NCI-H146 (cell line): ENCODE measurements at regions not wholly inside any gene's neighbourhood (a gene's known extent, or its start where the extent isn't known, plus 50 kb on each side); places are given as distances from the start of the nearest gene placed in this dataset.

Experiments
- DNase-seq: peaks from one replicate; lab custom pipeline; 2025; lab: John Stamatoyannopoulos, UW

DNA sequence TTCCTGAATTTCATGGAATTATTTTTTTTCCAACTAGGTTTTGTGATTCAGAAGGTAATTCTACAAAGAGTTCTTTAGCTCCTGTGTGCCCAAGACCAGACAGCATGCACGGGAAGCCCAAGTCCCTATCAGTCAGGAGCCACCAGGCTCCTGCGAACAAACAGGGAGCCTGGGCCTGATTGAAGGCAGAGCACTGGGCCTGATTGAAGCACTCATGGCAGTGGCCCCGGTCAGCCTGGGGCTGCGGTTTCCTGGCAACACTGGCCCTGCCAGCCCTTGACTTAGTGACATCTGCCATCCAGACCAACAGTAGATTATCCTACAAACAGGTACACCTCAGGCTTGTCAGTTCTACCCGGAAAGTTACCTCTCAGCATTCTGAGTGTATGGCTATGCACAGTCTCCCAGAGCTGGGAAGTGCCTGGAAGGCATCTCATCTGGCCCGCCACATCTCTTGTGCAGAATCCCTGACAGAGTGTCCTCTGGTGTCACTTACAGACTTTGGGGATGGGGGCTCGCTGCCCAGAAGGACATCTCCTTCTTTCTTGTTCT is 133.8 kb downstream of the VEGFA start:
- no peak for DNase-seq

DNA sequence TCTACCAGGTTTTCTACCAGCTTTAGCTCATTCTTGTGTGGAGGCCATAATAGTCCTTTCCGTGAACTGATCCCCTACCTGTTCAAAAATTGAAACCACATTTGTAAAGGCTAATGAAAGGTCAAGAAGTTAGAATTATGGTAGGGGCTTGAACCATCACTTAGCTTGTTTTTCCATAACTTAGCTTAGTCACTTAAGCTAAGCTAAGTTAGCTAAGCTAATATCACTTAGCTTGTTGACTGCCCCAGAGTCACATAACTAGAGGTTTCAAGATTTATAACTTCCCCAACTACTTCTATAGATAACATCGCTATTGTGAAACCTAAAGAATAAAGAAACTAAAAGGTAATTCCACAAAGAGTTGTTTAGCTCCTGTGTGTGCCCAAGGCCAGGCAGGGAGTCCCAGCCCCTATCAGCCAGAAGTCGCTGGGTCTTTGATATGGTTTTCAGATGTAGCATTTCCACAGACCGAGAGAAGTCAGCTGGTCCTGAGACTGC is 131.8 kb downstream of the VEGFA start:
- no peak for DNase-seq

DNA sequence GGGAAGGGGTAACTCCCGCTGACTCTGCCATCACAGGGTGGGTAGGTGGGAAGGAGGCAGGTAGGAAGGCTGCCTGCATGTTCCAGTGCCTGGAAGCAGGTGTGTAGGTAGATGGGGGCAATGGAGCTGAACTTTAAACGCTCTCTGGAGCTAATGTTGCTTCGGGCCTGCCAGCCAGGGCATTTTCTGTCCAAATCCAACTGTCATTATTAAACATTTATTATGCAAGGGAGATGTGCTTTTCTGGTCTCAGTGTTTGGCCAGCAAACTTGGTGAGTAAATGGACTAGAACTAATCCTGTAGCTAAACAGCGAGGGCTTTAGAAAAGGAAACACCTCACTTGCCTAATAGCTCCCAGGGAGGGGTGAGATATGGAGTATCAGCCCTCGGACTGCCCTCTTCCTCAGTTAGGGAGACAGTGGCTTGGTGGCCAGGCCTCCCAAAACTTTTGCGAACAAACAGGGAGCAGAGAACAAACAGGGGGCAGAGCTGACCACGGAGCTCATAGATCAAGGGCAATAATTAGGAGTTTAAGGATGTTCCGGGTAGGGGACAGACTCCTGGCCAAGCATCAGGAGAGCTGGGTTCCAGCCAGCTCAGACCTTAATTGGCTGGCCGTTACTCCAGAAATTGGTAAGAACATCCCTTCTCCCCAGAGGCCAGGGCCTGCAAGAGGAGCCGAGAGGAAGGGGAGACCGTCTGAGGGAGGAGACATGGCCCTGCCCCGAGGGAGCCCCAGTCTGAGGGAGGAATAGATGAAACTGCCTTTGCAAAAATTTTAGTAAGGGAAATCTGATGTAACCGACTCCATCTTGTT is 131.1 kb downstream of the VEGFA start:
- peak; percentile 35 for DNase-seq

DNA sequence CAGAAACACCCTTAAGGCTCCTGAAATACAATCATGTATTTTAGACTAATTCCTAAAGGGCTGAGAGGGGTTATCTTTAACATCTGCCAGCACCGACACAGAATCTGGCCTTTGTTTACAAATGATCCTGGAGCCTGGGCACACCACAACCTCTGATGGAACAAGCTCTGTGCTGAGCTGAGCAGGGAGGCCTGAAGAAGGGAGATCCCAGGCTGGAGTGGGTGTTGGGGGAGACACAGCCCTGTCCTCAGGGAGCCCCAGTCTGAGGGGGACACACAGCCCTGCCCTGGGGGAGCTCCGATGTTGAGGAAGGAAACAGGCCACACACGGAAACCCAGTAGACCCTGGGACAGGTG is 130.5 kb downstream of the VEGFA start:
- DNase-seq = no peak

DNA sequence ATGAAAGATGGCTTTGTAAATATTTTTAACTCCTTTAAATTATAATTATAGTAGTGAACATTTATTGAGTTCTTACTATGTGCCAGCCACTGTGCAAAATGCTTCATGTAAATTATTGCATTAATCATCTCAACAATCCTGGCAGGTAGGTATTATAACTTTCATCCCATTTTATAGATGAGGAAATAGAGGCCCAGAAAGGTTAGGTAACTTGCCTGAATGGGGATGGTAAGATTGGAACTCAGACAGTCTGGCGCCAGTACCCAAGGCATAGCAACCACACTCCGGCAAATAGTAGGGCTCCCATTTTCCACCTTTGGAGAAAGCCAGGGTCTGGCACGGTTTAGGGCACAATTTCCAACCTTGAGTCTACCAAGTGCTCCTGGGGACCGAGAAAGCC is 129.8 kb downstream of the VEGFA start:
- no peak for DNase-seq

DNA sequence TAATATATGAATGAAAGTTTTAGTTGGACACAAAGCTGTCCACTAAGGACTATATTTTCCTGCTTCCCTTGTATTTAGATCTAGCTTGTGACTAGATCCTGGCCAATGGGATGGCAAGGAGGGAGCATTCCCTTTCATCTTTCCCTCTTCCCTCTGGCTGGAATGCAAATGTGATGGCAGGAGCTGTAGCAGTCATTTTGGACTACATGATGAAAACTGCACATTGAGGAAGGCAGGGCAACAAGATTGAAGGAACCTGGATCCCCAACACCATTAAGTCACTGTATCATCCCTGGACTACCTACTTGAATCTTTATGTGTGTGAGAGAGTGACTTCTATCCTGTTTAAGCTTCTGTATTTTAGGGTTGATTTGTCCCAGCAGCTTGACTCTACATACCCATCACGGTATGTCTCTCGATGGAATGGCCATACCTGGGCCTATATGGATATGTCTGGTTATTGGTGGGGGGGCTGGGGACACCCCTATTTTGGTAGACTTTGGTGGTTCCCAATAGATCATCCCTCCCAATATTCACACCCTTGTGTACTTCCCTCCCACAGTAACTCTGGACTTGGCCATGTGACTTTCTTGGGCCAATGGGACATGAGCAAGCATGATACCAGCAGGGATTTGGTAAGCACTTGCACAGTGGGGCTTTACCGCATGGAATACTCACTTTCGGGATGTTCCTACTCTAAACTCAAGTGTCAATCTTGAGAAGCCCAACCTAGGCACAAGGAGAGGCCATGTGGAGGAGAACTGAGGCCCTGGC is 128.5 kb downstream of the VEGFA start:
- no peak for DNase-seq

DNA sequence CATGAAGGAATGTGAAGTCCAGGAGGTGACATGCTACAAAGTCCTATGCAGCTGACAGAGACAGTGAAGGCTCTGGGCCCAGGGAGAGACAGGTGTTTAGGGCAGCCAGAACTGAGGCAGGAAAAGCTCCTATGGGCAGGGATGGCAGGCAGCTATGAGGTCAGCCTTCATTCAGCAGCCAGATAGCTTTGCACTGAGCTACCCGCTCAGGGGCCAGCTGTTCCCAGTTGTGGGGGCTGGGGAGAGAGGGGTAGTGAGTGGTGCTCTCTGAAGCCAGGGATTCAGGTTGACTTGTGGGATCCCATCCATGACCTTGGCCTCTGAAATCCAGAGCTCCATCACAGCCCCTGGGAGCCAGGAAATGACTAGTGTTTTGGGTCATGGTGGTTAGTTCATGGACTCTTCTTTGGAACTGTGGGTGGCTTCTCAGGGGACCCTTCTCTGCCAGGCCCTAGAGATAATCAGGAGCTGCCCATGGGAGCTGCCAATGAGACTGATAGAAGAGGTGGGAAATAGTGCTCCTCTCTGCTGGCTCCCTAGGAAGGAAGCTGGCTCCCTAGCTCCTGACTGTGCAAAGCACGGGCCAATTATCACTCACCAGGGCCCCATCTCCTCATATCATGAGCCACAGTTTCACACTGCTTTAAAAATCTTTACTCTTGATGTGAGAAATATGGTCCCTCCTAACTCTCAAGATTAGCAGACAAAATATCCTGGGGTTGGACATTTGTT is 127.7 kb downstream of the VEGFA start:
- no peak for DNase-seq

DNA sequence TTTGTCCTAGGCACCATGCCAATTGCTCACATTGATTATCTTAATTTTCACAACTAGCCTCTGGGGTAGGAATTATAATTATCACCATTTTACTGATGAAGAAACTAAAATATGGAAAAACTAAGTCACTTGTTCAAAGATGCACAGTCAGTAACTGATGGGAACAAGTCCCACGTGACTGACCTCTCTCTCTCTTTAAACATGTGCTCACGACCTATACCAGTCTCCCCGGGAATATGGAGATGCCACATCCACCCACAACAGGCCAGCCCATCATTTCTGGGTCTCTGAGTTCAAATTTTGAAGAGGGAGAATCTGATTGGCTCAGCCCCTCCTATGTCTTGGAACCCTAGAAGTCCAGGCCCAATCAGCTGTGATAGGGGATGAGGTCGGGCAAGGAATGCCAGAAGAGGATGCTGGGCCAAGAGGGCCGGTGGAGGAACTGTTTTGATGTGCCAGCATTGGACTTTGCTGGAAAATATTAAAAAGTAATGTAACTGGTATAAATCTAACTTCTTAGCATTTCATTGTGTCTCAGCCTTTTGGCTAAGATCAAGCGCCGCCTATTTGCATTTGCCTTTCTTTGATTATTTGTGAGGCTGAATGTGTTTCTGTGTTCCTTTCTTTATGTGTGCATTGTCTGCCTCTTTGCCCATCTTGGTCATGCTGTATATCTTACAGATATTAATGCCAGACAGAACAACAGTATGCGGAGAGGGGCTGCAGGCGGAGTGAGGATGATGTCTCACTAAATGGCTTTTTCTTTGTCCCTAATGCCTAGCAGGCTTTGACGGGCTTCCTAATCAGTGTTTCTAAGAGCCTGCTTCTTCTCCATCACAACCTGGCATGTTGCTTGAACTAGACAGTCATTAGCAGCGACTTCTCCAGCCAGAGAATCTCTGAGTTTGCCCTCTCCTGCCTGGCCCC is 126.6 kb downstream of the VEGFA start:
- DNase-seq = no peak

DNA sequence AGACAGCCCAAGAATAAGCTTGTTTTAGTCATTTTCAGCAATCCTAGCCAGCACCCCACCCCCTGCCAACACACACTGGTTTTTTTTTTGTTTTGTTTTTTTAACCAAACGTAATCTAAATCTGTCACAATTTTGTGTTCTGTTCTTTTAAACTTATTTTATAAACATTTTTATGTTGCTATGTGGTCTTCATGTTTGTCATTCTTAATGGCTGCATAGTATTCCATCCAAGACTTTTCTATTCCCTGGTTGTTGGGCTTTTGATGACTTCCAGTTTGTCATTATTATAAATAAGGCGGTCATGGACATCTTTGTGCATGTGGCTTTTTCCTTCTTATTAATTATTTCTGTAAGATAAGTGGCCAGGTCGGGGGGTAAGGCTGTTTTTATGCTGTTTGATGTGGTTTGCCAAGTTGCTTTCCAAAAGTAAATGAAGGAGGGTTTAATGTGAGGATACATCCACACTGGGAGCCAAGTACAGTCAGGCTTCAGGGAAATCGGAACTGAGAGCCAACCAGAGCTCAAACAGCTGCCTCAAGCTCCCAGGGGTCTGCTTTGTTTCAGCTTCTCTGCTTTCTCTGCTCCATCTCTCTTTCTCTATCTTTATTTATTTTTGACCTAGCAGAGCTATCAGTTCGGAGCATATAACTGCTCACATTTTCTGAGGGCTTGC is 125.8 kb downstream of the VEGFA start:
- DNase-seq = no peak

DNA sequence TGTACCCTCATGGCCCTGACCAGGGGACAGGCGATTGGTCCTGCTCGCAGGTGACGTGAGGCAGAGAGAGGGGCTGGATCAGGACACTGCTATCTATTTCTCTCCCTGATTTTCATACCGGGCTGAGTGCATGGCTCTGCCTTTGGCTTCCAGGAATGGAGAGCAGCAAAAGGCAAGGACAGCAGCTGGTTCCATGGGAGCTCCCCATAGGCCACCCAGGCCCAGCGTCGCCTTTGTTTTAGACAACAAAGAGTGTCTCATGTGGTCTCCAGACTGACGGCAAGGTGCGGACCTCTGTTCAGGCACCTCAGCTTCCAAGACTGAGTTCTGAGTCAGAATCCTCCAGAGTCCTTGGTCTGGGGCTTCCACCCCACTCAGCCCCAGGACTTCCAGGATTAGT is 123.1 kb downstream of the VEGFA start:
- DNase-seq = no peak

DNA sequence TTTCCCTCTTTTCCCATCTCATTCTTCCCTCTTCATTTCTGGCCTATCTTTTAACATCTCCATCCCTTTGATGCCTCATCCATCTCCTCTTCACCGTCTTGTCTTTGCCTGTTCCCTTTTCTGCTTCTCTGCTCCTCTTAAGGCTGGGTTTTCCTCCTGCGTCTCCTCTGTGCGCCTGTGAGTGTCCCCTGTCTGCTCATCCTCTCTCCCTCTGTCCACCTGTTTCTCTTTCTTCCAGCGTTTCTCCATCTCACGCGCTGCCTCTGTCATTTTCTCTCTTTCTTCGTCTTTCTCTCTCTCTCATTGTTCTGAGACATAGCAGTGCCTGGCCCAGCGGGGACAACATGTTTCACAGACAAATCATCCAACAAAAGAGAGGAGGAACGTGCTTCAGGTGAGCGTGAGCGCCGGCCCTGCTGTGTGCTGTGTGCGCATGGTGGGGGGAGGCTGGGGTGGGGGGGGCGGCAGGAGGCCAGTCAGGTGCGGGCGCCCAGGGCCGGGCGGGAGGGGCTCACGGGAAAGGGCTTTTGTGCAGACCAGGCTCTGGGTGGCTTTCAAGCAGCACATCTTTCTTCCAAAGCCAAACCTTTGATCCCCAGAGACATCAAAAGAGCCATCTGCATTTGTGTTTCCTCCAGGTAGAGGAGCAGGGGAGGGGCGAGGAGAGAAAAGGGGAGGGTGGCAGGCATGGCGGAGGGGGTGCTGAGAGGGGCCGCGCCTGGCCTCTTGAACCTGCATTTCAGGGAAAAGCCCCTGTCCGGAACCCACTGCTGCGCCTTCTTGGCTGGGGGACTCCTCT is 121.3 kb downstream of the VEGFA start:
- peak; percentile 93 for DNase-seq

DNA sequence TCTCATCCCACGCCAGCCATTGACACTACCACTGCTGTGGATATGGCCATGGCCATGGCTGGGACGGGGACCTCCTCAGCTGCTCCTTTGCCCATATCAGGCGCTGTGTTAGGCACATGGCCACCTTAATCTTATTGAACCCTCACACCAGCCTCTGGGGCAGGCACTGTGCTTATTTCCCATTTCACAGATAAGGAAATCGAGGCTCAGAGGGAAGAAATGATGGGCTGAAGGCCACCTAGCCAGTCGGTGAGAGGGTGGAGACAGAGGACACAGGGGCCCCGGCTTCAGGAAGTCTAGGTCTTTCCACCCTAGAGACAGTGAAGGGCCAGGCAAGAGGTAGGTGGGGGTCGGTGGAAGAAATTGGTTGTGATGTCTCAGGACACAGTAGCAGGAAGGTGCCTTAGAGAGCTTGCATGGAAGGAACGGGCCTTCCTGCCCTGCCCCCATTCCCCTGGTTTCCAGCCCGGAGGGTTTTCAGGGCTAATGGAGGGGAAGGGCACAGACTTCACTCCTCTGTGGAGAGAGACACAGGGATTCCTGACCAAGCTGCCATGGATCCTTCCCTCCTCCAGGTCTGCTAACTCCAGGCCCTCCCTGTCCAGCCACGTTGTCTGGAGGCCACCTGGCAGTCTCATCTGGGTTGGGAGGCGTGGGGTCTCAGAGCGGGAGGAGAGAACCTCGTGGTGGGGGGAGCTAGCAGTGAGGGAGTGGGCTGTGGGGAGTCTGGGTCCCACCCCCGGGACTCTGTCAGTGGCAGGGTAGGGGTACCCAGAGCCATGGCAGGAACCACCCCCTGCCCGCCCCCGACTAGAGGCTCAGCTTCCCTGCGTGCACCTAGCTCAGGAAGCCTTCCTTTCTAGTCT is 120.4 kb downstream of the VEGFA start:
- peak; percentile 82 for DNase-seq

DNA sequence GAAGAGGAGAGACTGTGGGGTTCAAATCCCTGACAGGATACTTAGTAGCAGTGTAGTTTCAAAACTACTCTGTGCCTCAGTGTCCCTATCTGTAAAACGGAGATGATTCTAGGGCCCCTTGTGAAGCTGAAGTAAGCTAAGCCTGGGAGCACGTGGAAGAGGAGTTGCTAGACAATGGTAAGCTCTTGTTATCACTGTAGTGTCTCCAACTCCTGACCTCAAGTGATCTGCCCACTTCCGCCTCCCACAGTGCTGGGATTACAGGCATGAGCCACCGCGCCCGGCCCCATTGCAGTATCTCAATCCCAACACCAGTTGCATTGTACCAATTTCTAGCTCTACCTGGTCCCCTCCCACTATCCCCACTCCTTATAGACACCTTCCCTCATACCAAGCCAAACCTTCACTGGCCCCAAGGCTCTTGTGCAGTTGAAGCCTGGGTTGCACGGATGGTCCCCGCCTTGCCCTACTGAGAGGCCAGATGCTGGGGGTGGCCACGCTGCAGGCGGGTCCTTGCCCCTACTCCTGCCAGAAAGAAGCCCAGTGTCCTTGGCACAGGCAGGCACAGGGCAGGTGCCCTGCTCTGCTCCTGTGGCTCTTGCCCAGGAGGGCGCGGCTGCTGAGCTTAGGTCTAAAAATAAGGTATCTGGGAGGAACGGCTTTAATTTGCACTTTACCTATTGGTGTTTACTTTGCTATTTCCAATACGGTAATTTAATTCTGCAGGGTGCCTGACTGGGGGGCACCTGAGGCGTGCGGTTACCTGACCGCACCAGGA is 118.1 kb downstream of the VEGFA start:
- peak; percentile 84 for DNase-seq

DNA sequence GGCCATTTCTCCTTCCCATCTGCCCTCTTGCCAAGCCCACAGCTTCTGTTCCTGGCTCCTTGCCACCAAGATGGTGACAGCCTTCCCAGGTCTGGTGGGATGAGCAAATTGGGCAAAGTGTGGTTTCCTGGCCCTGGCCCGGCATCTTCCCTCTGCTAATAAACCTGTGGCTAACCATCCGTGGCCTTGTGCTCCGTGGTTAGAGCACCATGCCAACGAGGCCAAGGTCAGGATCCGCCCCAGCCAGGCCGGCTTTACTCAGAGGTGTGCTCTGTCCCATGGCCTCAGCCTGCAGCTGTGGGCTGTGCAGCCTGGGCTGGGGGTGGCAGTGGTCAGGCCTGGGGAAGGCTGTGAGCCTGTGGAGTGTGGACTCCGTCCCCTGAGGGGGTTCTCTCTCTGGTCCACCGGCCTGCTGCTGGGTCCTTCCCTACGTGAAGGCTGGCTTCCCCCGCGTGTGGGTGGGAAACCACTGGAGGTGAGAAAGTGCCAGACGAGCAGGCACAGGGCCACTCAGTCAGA is 117.4 kb downstream of the VEGFA start:
- DNase-seq = no peak

DNA sequence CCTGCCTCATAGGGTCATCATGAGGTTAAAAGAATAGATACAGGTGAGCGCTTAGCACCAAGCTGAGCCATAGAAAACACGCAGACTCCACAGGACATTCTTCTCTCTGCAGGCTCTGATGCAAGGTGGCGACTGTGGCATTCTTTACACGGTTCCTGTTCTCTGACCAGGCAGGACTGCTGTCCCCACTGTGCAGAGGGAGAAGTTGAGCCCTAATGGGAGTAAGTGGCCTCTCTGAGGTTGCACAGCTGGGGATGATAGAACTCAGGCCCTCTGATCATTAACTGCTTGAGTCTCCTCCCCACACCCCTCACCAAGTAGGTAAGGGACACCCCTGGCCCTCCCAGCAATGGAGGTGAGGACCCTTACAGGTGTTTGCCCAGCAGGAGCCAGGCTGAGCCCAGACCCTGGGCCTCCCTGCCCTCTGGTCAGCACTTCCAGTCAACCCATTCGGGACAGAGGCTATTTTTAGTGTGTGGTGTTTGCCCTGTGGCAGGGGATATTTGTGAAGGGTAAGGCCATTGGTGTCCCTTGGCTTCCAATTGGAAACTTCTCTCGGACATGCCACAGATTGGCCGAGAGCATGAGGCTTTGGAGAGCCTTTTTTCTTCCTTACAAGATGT is 116.8 kb downstream of the VEGFA start:
- DNase-seq = no peak

DNA sequence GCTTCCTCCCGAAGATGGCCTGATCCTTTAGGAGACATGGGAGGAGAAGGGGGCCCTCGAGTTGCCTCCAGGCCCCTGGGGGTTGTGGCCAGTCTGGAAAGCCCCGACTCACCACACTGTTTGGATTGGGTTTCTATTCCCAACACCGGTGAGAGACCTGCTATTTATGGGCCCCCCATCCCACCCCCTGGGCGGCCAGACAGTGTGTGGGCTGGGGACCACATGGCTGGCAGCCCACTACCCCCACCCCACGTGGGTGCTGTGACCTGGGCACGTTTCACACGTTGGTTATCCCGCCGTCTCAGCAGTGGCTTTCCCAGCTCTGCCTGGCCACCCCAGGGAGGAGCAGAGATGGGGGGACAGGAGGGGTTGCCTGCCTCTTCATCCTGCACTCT is 116.1 kb downstream of the VEGFA start:
- no peak for DNase-seq

DNA sequence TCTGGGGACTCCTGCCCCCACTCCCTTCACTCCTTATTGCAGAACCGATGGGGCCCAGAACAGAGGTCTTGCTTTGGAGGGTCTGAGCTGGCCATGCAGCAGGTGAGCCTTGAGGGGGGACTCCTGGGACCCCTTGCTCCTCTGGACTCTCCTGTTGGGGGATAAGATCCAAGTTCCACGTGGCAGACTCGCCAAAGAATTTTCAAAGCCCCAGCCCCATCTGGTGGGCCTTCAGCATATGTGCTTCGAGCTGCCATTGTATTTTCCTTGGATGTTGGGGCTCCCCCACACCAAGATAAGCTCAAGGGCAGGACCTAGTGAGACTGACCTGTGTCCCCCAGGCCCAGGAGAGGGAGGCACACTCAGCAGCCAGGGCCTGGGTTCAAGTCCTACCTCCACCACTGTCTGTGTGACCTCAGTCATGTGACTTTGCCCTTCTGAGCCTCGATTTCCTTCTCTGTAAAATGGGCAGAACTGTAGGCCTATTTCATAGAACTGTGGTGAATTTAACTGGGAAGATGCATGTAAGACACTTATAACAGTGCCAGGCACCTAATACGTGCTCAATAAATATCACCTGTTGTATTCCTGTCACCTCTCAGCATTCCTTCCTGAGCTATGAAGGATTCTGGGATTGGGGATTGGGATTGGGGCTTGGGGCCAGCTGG is 115.5 kb downstream of the VEGFA start:
- DNase-seq = no peak
